ENCODE measurements at regions not wholly inside any gene's neighbourhood (a gene's known extent, or its start where the extent isn't known, plus 50 kb on each side); places are given as distances from the start of the nearest gene placed in this dataset.

GRCh38 chr13:99636728-99637353, 135.6 kb downstream of the TM9SF2 start:
- no peak for DNase-seq

GRCh38 chr13:99636306-99636705, 135.0 kb downstream of the TM9SF2 start:
- no peak for DNase-seq

GRCh38 chr13:99634672-99635071, 133.4 kb downstream of the TM9SF2 start:
- no peak for DNase-seq

DNA sequence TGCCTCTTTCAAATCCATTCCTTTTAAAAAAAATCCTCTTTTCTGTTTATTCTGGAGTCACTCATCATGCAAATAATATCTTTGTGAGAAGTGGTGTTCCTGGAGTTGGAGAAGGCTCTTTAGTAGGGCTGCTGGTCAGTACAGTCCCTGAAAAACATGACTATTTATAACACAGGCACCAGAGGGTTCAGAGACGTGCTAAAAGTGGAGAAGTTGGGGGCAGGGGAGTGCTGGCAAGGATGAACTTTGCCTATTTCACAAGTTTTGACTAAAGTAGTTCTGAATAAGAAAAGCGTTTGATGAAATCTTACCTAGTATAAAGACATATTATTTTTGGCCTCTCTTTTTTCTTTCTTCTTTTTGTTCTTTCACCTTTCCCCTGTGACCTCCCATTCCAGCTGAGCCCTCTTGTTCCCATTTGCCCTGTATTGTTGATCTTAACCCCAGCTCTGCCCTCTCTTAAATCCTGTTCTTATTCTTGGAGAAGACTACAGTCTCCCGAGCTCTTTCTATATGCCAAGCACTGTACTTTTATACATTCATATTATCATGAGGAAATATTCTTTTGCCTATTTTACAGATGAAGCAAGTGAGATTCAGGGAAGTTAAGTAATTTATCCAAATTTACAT, 129.1 kb downstream of the TM9SF2 start:
- no peak for DNase-seq

- DNase-seq = no peak
Measured at GRCh38 chr13:99629641-99630040, 128.4 kb downstream of the TM9SF2 start.

GRCh38 chr13:99628442-99628841, 127.2 kb downstream of the TM9SF2 start:
- peak in 1 of 2 experiments; percentile 11 for DNase-seq

DNA sequence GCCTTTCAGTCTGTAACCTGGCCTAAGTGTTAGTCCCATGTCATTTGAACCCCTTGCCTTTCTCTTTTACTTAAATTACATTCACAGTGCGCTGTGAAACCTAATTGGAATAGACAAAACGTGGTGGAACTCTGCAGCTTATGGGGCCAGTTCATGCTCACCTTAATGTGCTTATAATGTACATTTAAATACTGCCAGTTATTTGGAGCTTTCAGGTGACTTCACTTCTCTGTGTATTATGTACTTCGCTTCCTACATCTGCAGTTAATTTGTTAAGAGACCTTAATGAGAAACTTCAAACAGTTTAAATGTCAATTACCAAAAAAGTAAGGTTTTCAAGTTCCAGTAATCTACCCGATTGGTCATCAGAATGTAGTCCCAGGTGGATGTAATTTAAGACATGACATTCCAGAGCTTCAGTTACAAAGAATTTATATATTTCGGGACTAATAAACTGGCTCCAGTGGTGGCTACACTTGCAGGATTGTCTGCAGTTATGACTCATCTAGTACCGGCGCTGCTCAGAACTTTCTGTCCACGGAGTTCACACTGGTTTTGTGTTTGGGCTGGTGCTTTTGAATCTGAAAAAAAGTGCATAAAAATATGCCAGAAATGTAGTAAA, 125.3 kb downstream of the TM9SF2 start:
- no peak for DNase-seq

DNA sequence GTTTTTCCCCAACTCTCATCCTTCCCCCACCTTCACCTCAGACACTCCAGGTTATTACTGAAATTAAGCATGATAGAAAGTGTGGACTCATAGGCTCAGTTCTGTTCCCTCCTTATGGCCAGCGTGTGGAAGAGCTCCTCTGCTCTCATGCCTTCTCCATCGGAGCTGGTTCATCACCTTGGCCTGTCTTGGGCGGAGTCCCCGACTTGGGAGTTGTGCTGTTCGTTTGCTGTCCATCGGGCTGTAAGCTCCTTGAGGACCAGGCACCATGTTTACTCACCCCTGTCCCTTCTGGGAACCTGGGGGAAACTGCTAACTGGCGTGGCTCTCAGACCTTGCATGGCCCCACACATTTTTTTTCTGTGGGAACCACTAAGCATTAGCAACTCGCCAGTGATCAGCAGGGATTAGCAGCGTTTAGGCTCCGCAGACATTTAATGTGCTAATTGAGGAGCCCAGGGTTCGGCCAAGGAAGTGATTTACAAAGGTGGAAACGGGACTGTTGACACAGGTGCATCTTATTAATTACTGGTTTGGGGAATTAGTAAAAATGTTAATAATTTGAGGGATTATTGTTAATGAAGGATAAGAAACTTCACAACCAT, 123.8 kb downstream of the TM9SF2 start:
- no peak for DNase-seq

DNA sequence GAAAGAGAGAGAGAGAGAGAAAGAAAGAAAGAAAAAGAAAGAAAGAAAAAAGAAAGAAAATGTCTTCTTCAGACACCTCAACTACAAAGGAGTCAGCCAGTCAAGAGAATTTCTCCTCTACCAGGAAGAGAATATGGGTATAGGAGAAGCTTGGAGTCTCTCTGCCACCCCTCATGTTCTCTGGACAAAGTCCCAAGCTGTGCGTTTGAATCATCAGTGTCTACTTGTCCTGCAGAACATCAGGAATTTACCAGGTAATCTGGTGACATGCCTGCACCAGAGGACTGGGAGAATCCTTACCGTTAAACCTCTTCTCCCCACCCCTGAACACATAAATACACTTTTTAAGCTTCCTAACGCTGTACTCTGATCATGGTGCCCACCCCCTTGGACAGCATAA, 119.5 kb downstream of the TM9SF2 start:
- no peak for DNase-seq

DNA sequence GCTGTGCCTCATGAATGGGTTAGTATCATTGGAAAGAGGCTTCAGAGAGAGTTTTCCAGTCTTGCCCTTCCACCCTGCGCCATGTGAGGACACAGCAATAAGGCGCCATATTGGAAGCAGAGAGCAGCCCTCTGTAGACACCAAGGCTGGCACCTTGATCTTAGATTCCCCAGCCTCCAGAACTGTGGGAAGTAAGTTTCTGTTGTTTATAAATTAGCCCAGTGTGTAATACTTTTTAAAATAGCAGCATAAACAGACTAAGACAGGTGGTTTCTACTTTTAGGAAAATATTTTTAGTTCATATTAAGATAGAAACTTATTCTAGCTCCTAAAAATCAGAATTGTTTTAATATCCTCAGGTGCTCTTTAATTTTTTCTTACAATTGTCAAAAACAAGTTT, 117.9 kb downstream of the TM9SF2 start:
- DNase-seq = no peak

DNA sequence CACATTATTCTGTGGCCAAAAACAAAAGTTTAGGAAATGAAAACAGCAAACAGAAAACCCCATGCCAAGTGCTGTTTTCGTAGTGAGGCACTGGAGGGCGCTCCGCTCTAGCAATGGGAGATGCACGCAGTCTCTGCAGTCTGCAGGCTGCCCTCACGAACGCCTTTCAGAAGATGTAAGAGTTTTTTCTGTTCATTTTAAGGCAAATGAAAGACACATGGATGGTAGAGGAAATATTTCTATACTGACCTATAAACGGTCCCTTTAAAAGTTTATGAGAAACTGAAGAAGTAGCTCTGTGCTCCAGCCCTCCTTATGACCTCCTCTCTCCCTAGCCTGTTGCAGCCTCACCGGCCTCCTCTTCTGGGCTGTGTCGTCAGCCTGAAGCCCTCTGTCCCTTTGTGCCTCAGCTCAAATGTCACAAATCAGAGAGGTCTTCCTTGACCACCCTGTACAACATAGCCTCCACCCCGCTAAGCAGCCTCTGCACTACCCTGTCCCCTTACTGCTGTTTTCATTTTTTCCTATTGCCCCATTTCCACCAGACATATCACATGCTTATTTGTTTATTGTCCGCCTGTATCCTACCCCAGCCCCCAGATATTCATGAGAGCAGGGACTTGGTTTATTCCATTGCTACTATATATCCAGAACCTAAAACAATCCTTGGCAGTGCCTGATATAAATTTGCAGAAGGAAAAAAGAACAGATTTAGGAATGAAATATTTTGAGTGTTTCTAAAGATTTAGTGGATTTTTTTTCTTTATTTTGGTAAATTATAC, 116.4 kb downstream of the TM9SF2 start:
- DNase-seq = peak; percentile 23 to 58

DNA sequence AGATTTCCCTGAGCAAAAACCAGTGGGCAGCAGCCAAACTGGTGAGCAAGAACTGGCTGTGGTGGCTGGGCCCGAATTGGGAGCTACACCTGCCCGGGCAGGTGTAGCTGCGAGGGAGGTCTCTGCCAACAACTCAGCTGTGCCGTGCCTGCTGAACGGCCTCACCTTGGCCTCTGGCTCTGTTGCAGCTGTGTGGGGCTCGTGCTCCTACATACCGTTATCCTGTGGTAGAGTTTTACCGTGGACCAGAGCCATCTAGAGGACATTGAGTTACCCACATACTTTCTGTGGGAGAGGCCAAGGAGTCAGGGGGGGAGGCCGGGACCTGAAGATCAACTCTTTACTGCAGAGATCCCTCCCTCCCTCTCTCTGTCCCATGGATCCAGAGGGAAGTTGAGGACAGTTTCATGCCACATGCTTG, 113.2 kb downstream of the TM9SF2 start:
- DNase-seq = peak; percentile 29 to 59
